ENCODE measurements at regions not wholly inside any gene's neighbourhood (a gene's known extent, or its start where the extent isn't known, plus 50 kb on each side); places are given as distances from the start of the nearest gene placed in this dataset.

- TF ChIP-seq GATA2 (IDR thresholded peaks at IDR 0.05; ENCODE audit: low read depth, low read length) (no peak), GATA3 (IDR thresholded peaks at IDR 0.05; ENCODE audit: low read depth, low read length) (no peak)
Observed at GRCh38 chr2:206212673-206213513, 53.2 kb downstream of the EEF1B2 start.

DNA sequence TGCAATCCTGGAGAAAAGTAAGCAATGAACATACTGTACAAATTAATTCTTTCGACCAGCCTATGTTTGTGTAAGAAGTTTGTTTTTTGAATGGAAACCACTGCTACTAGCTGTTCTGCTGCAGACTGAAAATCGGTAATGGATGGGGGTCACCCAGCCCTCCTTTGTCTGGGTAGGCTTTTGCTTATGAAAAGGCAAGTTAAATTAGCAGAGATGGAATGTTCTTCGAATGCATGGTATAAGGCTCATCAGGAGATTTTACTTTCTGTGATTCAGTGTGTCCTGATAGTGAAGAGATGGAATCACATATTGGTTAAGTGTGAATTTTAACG, 53.8 kb downstream of the EEF1B2 start:
- TF ChIP-seq GATA2 (IDR thresholded peaks at IDR 0.05; ENCODE audit: low read depth, low read length) (no peak), GATA3 (IDR thresholded peaks at IDR 0.05; ENCODE audit: low read depth, low read length) (no peak)

DNA sequence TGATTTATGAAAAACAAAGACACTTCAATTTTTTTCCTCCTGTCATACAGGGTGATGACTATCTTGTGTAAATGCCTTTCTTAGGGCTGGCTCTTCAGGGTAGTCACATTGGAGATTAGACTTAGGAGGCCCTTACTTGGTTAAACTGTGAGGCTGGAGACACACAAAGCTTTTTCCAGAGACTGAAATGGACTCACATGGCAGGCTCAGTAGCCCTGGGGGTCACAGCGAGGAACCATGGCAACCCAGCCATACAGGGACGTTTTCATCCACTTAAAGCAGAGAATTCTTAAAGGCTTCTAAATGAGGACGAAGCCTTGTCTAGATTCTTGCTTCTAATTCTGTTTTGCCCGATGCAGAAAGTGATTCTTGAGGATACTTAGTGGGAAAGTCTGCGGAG, 57.3 kb upstream of the ZDBF2 start:
- TF ChIP-seq GATA3 (IDR thresholded peaks at IDR 0.05; ENCODE audit: low read depth, low read length) (no peak), GATA2 (IDR thresholded peaks at IDR 0.05; ENCODE audit: low read depth, low read length) (no peak)

DNA sequence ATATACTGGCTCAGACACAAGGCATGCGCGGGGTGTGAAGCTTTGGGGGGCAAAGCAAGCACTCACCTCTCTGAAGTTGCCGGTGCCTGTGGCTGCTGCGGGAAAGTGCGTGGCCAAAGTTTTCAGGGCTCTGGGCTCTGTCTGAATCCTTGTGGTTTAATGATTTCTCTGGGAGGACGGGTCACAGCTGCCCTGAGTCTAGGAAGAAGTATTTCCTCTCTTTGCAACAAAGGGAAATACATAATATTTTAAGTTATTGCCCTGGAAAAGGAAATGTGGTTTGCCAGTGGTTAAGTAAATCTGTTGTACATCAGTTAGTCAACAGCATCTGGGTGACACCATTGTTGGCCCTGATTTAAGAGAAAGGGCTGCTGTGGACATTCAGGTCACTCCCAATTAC, 56.7 kb upstream of the ZDBF2 start:
- TF ChIP-seq GATA2 (IDR thresholded peaks at IDR 0.05; ENCODE audit: low read depth, low read length) (no peak), GATA3 (IDR thresholded peaks at IDR 0.05; ENCODE audit: low read depth, low read length) (no peak)

GRCh38 chr2:206218156-206218555, 56.3 kb upstream of the ZDBF2 start:
- TF ChIP-seq GATA2 (IDR thresholded peaks at IDR 0.05; ENCODE audit: low read depth, low read length) (peak; percentile 23; the same call in 1 of the 2 replicates), GATA3 (IDR thresholded peaks at IDR 0.05; ENCODE audit: low read depth, low read length) (peak; percentile 44; the same call in 1 of the 2 replicates)

- TF ChIP-seq GATA3 (IDR thresholded peaks at IDR 0.05; ENCODE audit: low read depth, low read length): peak; percentile 77
- peak; percentile 58; the same call in 1 of the 2 replicates for TF ChIP-seq GATA2 (IDR thresholded peaks at IDR 0.05; ENCODE audit: low read depth, low read length)
Observed at GRCh38 chr2:206218796-206219499, 55.5 kb upstream of the ZDBF2 start.

DNA sequence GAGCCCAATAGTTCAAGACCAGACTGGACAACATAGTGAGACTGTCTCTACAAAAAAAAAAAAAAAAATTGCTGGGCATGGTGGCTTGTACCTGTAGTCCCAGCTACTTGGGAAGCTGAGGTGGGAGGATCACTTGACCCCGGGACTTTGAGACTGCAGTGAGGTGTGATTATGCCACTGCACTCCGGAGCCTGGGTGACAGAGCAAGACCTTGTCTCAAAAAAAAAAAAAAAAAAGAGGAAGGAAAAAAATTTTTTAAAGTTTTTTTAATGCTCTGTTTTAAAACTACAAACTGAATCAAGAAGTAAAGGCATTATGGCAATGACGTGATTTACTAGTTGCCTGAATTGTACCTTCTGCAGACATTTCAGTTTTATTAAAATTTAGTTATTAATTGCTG, 54.5 kb upstream of the ZDBF2 start:
- TF ChIP-seq GATA3 (IDR thresholded peaks at IDR 0.05; ENCODE audit: low read depth, low read length): no peak

- TF ChIP-seq GATA2 (IDR thresholded peaks at IDR 0.05; ENCODE audit: low read depth, low read length): no peak
- TF ChIP-seq GATA3 (IDR thresholded peaks at IDR 0.05; ENCODE audit: low read depth, low read length): no peak
Observed at GRCh38 chr2:206220997-206221396, 53.5 kb upstream of the ZDBF2 start.

Measured in SH-SY5Y (cell line).